ENCODE measurements at regions not wholly inside any gene's neighbourhood (a gene's known extent, or its start where the extent isn't known, plus 50 kb on each side); places are given as distances from the start of the nearest gene placed in this dataset.
A peak's percentile ranks its signal among the peaks of the same experiment; 100 is the strongest.
"Not testable (repeated sequence)": the region's sequence is repeated elsewhere in the genome, so short reads cannot be mapped to it uniquely, and the experiment has no call there.

DNA sequence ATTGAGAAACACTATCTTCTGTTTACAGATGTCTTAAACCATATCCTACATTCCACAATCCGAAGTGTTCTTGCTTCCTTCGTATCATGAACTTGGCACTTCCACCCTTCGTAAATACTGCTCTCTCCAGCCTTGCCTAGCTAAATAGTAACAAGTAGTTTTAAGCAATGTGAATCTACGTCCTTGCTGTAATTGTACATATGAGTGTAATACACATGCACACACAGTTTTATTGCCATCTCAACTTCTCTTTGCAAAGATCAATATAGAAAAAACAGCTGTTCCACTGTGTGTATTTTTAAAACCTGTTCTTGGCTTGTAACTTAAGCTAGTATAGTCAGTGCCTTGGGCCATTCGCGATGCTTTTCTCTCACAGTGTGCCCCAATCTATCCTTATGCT is 1524.7 kb downstream of the GRIK2 start:
- no peak for DNase-seq (ENCODE audit: low read depth, low spot score)

DNA sequence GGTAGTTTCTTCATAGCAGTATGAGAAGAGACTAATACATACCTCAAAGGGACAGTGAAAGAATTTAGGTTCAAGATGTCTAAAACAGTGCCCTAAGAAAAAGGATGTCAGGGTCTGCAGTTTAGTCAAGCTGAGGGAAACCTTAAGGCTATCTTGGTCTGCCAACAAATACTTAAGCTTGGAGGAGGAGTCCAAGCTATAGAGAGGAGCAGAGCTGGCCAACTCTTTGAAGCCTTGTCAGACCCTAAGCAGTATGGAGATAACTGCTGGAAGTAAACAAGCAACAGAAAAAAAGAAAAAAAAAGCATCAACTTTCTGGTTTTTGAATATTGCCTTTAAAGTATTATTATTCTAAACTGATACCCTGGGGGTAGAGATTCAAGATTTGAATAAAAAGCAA is 1518.1 kb downstream of the GRIK2 start:
- DNase-seq (ENCODE audit: low read depth, low spot score), result no peak

DNA sequence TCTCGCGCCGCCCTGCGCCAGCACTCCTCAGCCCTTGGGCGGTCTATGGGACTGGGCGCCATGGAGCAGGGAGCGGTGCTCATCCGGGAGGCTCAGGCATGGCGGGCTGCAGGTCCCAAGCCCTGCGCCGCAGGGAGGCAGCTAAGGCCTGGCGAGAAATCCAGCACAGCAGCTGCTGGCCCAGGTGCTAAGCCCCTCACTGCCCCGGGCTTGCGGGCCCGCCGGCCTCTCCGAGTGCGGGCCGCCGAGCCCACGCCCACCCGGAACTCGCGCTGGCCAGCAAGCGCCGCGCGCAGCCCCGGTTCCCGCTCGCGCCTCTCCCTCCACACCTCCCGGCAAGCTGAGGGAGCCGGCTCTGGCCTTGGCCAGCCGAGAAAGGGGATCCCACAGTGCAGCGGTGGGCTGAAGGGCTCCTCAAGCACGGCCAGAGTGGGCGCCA is 1517.2 kb downstream of the GRIK2 start:
- not testable (repeated sequence) for DNase-seq (ENCODE audit: low read depth, low spot score)

DNA sequence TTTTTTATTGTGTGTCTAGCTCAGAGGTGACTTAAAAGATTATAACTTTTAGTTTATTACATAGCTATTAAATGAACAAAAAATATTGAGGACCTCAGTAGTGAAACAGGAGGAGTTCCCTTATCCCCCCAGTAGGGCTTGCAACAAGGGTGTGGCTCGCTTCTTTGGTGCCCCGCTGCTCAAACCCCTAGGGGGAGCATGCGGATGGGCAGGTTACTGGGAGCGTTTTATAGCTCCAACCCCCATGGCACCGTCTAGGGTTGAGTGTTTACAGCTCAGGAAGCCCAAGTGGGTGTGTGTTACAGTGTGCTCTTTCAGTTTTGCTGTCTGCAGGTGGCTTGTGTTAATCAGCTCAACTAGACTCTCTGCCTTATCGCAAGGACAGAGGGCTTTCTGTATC is 1513.7 kb downstream of the GRIK2 start:
- DNase-seq (ENCODE audit: low read depth, low spot score), result no peak

DNA sequence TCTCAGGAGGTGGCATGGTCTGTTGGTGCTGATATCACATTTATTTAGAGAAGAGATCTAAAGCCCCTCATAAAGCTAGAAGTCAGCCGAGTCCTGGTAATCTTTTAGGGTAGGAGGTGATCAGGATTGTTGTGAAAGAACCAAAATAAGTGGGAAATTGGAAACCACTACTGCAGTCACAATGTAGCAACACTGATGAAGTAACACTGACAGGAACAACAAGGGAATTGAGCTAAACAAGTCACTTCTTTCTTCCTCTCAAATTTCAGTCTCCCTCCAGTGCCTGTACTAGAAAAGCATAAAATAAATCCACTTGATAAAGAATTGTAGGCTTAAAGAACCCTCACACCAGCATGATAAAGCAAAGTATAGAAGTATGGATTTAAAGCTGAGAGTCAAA is 1509.0 kb downstream of the GRIK2 start:
- DNase-seq (ENCODE audit: low read depth, low spot score), result no peak

DNA sequence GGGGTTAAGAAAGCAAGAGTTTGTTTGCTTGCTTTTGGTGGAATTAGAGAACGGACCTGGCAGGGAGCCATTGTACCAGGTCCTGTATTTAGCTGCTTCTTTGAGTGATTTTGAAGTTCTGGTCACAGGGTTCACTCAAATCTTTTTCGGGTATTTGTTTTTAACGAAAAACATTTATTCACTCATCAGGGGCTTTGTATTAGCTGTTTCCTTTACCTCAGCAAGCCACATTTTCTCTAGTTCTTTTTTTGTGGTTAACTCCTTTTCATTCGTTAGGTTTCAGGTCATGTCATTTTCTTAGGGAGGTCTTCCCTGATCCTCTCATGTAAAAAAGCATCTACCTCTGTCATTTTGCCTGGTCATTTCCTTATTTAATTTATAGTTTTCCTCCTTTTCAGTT is 1502.2 kb downstream of the GRIK2 start:
- peak; percentile 1 for DNase-seq (ENCODE audit: low read depth, low spot score)

DNA sequence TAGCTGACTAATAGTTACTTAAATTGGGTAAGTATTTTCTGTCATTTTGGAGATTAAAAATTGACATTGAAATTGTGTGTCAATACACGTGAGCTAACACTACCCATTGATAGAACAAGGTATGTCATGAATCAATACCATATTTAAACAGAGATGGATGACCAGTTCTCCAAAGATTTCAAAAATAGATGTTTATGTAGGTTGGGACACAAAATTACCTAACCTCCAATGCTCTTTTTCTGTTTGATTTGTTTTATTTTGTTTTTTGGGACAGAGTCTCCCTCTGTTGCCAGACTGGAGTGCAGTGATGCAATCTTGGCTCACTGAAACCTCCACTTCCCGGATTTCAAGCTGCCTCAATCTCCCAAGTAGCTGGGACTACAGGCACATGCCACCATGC is 1491.7 kb downstream of the GRIK2 start:
- DNase-seq (ENCODE audit: low read depth, low spot score), result no peak

DNA sequence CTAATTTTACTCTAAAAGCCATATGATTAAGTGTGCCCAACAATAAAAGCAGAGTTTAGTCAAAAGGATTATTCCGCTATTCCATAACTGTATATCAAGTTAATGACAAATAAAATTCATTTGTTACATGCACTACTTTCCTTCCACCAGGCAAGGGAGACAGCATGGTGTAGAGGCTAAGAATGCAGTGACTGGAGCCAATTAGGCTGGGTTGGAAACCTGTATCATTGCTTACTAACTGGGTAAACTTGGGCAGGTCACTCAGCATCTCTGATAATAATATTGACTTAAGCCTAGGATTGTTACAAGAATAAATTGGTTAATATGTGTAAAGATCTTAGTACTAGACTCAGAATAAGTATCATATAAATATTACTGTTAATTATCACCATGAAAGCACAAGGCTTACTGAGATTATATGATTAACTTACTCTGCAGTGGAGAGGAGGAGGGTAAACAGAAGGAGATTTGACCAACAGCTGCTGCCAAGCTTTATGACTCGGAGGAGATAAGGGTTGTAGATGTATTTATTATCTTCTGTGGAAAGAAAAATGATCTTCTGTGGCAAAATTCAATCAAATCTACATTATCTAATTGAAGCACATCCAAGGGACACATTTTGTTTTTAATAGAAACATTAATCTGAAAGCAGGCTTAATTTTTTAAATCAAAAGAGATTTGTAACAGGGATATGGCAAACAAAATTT is 1459.9 kb downstream of the GRIK2 start:
- DNase-seq (ENCODE audit: low read depth, low spot score), result peak; percentile 3

DNA sequence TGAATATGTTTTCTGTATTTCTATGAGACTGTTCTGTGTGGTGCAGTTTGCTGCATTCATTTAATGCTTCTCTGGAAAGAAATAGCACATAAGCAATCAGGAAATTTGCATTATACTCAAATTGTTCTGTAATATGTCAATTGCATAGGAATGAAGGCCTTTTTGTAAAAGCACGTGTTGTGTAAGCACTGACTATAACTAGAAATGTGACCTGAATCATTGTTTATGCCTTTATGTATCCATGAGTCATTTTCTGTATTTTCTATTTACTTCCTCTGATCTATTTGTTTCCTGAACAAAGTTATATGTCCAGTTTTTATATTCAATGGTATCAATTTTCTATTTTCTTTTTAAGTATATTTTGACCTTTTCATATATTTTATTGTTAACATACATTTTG is 1455.3 kb downstream of the GRIK2 start:
- DNase-seq (ENCODE audit: low read depth, low spot score), result no peak

DNA sequence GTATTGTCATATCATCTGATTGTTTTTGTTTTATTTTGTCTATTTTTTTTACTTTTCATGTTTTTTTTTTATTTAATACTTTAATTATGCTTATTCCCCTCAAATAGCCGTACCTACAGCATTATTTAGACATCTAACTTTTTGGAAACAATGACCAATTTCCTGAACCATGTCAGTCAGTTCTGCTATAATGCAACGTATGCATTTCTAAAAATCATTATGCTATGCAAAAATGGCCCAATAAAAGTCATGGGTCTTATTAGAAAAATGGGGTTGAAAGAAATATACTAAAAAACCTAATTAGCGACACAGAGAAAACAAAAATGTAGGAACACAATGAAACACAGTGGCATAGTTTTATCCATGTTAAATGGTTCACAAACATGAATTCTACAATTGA is 1454.7 kb downstream of the GRIK2 start:
- no peak for DNase-seq (ENCODE audit: low read depth, low spot score)

DNA sequence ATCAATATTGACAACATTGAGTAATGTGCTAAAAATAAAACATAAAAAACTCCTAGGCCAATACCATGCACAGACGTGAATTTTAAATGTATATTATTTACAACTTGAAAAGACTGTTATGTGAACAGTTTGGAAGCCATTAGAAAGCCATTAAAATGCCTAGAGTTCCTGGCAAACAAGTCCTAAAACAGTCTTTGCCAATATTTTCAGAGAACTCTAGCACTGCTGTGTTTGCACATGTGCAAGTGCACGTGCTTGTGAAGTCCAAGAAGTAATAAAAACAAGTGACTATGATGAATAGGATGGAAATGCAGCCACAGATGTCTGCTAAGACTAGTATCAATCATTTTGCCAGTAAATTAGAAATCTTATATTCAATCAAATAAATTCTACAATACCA is 1447.6 kb downstream of the GRIK2 start:
- DNase-seq (ENCODE audit: low read depth, low spot score), result no peak

DNA sequence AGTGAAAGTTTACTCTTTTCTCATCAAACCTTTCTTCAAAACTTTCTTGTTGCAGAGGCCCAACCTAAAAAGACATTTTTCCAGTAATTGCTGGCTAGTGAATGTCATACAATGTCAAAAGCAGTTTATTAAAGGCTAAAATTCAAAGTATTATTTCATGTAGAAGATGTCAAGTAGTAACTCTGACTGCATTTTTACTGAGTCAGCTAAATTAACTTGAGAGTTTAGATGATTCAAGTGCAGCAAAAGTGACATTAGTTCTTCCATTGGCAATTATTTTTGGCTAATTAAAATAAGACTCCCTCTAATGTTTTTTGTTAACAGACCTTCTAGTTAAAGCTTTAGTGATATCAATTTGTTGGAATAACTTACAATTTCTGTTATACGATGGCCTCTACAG is 1438.5 kb downstream of the GRIK2 start:
- DNase-seq (ENCODE audit: low read depth, low spot score), result no peak

DNA sequence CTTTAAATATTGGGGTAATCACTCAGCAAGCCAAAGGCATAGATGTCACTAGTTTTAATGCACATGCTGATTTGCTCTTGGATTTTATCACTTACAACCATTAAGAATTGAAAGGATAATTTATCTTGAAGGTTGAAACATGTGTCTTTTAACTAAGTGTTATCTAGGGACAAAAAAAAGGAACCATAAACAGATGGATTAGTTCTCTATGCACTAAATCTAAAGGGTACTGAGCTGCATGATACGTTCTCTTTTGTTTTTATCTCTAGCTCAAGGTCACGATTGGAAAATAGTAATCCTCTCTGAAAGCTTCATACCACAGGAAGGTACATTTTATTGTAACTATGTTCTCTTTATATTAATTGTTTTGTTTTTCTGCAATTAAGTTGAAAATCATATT is 1426.6 kb downstream of the GRIK2 start:
- DNase-seq (ENCODE audit: low read depth, low spot score), result no peak

DNA sequence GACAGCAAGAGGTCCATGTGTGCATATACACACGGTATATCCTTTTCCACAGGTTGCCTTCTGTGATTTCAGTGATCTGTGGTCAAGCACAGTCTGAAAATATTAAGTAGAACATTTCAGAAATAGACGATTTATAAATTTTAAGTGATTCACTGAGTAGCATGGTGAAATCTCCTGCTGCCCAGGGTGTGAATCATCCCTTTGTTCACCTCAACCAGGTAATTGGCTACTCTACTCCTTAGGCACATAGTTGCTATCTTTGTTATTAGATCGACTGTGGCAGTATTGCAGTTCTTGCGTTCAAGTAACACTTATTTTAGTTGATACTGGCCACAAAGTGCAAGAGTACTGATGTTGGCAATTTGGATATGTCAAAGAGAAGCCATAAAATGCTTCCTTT is 1421.7 kb downstream of the GRIK2 start:
- no peak for DNase-seq (ENCODE audit: low read depth, low spot score)

DNA sequence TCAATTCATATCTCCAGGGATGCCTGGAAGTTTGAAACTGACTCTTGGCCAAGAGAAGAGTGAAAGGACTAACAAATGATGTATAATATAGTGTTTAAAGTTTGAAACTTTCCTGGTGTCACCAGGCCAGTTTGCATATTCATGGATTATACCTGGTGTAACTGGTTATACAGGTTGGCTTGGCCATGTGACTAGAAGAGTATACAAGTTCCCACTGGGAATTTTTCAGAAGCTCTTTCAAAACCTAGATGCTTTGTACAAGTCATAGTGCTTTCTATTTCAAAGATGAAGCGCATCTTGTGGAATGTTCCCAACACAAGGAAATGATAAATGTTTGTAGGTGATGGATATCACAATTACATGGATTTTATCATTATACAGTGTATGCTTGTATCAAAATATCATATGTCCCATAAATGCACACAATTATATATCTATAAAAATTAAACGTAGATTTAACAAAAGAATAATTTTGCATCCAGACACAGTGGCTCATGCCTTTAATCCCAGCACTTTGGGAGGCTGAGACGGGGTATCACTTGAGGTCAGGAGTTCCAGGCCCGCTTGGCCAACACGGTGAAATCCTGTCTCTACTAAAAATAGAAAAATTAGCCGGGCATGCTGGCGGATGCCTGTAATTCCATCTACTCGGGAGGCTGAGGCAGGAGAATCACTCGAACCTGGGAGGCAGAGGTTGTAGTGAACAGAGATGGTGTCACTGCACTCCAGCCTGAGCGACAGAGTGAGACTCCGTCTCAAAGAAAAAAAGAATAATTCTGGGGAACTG is 1420.2 kb downstream of the GRIK2 start:
- DNase-seq (ENCODE audit: low read depth, low spot score), result no peak

DNA sequence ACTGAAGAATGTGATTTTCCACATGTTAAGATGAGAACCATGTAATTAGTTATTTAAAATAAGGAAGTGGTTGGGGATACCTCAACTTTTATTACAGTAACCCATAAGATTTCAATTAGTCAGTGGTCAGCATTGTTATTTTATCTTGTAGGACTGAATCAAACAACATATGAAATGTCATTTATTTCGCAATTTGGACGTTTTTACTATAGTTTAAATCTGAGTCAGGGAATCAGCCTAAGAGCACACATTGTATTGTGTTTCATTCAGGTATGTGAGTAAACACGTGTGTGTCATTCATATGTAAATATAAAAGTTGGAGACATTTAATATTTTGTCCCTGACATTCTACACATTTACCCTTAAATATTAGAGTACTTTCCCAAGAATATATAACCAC is 1418.7 kb downstream of the GRIK2 start:
- no peak for DNase-seq (ENCODE audit: low read depth, low spot score)

DNA sequence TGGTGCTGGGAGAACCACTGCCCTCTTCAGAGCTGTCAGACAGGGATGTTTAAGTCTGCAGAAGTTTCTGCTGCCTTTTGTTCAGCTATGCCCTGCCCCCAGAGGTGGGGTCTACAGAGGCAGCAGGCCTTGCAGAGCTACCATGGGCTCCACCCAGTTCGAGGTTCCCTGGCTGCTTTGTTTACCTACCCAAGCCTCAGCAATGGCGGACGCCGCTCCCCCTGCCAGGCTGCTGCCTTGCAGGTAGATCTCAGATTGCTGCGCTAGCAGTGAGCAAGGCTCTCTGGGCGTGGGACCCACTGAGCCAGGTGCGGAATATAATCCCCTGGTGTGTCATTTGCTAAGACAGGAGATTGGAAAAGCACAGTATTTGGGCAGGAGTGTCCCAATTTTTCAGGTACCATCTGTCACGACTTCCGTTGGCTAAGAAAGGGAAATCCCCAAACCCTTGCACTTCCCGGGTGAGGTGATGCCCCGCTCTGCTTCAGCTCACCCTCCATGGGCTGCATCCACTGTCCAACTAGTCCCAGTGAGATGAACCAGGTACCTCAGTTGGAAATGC is 1415.5 kb downstream of the GRIK2 start:
- DNase-seq (ENCODE audit: low read depth, low spot score), result not testable (repeated sequence)

DNA sequence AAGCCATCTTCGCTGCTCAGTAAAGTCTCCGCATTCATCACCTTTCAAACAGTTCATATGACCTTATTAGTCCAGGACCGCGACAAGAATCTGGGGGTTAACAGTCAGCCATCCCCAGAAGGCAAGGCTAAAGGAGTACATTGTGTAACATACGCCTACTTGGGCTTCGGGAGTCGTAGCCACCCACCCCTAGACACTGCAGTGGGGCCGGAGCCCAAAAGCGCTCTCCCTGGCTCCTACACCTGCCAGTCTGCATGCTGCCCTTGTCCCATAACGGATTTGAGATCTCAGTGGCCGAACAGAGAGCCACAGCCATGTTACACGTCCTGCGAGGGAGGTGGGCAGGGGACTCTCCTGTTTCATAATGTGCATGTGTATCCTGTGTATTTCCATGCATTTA is 1405.5 kb downstream of the GRIK2 start:
- no peak for DNase-seq (ENCODE audit: low read depth, low spot score)

DNA sequence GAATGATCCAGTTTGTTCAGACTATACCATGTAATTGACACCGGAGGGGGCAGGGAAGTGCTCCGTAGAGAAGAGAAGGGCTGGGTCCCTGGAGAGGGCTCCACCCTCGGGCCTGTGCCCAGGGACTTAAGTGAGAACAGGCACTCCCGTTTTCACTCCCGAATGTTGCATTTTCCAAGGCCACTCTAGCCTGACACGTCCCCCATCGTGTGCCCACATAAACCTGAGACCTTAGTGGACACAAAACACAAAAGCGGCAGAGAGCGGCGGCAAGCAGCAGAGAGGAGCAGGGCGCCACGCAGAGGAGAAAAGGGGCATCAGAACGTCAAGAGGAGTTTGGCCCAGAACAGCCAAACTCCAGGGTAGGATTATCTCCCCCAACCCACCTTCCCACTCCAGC is 1405.1 kb downstream of the GRIK2 start:
- peak; percentile 2 for DNase-seq (ENCODE audit: low read depth, low spot score)

DNA sequence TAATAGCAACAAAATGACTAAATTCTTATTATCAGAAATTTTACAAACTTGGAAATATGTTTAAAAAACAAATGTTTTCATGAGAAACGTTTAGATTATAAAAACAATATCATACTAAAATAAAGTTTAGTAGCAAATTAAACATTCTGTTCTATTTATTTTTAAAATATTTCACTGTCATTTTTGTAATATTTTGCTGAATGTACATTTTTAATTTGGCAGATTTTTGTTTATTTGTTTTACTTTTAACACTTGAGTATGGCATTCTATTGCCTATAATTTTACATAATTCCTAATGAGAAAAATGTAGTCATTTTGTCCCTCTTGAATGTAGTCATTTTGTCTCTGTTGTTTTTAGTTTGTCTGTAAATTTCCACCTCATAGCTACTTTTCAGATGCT is 1400.2 kb downstream of the GRIK2 start:
- DNase-seq (ENCODE audit: low read depth, low spot score), result no peak

DNA sequence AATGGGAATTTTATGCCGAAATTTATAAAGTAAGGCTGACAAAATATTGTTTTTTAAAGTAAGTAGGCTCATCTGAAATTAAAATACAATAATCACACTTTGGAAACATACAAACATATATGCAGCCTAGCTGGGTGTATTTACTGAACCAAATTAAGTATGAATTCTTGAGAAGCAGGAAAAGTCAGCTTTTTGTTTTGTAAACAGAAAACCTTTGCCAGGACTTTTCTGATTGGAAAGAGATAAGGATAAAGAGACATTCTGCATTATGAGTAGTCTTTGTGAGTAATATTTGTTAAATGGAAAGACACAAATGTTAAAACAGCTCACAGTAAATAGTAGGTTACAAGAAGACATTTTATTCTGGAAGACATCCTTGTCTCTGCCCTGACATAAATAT is 1380.8 kb downstream of the GRIK2 start:
- DNase-seq (ENCODE audit: low read depth, low spot score), result no peak

DNA sequence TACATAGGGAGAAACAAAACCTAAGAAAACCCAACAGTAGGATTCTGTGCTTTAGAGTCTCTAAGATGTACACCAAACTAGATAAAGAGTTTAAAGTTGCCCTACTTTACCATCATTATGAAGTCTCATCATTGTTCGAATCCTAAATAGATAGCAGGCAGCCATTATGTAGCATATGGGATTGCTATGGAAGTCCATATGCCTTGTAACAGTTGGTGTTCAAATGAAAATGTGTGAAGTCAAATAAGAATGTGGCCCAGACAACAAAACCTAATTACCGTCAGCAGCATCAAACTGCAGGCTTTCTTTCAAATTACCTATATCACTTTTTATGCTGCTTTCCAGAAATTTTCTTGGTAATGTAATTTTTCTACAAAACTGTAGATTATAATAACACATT is 1380.1 kb downstream of the GRIK2 start:
- no peak for DNase-seq (ENCODE audit: low read depth, low spot score)

DNA sequence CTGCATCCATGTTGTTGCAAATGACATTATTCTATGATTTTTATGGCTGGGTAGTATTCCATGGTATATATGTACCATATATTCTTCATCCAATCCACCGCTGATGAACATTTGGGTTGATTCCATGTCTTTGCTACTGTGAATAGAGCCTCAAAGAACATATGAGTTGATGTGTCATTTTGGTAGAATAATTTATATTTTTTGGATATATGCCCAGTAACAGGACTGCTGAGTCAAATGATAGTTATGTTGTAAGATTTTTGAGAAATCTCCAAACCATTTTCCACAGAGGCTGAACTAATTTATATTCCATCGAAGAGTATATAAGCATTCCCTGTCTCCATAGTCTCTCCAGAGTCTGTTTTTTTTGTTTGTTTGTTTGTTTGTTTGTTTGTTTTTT is 1373.5 kb downstream of the GRIK2 start:
- DNase-seq (ENCODE audit: low read depth, low spot score), result peak; percentile 27

All from astrocyte of the hippocampus (primary cell).